ENCODE measurements at regions not wholly inside any gene's neighbourhood (a gene's known extent, or its start where the extent isn't known, plus 50 kb on each side); places are given as distances from the start of the nearest gene placed in this dataset.

DNA sequence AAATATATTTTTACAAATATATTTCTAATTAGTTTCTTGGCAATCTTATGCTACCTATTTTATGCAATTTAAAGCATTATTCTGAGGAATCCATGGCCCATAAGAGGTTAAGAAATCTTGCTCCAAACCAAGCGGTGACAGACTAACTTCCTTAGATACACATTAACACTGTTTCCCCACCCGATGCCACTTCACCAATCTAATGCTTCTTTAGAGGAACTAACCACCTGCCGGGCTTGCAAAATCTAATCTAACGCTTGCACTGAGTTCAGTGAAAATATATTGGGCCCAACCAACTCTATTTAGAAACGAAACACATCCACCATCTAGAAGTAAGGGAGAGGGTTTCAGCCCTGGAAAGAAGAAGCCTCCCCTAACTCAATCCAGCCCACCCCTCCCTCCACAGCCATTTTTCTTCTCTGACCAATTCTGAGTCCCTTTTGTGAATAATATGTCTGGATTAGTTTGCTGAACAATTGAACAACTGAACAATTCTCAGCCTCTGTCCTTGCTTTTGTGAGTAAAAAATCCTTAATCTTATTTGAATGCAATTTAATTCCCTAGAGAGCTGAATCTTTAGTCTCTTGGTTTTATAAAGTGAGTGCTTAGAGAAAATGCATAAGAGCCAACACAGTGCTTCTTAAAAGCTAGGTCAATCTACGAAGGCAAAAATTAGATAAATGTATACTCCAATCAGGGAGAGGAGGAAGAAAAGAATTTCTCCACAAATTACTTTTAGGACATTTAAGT, 150.4 kb upstream of the ADAMTS9 start (continued):
- TF ChIP-seq, protein P1, sequence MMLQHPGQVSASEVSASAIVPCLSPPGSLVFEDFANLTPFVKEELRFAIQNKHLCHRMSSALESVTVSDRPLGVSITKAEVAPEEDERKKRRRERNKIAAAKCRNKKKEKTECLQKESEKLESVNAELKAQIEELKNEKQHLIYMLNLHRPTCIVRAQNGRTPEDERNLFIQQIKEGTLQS (IDR thresholded peaks at IDR 0.05) = no peak
- TF ChIP-seq, protein P2, sequence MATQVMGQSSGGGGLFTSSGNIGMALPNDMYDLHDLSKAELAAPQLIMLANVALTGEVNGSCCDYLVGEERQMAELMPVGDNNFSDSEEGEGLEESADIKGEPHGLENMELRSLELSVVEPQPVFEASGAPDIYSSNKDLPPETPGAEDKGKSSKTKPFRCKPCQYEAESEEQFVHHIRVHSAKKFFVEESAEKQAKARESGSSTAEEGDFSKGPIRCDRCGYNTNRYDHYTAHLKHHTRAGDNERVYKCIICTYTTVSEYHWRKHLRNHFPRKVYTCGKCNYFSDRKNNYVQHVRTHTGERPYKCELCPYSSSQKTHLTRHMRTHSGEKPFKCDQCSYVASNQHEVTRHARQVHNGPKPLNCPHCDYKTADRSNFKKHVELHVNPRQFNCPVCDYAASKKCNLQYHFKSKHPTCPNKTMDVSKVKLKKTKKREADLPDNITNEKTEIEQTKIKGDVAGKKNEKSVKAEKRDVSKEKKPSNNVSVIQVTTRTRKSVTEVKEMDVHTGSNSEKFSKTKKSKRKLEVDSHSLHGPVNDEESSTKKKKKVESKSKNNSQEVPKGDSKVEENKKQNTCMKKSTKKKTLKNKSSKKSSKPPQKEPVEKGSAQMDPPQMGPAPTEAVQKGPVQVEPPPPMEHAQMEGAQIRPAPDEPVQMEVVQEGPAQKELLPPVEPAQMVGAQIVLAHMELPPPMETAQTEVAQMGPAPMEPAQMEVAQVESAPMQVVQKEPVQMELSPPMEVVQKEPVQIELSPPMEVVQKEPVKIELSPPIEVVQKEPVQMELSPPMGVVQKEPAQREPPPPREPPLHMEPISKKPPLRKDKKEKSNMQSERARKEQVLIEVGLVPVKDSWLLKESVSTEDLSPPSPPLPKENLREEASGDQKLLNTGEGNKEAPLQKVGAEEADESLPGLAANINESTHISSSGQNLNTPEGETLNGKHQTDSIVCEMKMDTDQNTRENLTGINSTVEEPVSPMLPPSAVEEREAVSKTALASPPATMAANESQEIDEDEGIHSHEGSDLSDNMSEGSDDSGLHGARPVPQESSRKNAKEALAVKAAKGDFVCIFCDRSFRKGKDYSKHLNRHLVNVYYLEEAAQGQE (IDR thresholded peaks at IDR 0.05; ENCODE audit: low read depth) = no peak
- TF ChIP-seq ZFX (IDR thresholded peaks at IDR 0.05) (no peak), CEBPB (IDR thresholded peaks at IDR 0.05; ENCODE audit: low read depth) (no peak), JUND (IDR thresholded peaks at IDR 0.05) (no peak), ELF1 (IDR thresholded peaks at IDR 0.05; ENCODE audit: borderline replicate concordance, low read depth) (no peak), ZNF274 (IDR thresholded peaks at IDR 0.05; ENCODE audit: low read depth, low read length) (no peak)

DNA sequence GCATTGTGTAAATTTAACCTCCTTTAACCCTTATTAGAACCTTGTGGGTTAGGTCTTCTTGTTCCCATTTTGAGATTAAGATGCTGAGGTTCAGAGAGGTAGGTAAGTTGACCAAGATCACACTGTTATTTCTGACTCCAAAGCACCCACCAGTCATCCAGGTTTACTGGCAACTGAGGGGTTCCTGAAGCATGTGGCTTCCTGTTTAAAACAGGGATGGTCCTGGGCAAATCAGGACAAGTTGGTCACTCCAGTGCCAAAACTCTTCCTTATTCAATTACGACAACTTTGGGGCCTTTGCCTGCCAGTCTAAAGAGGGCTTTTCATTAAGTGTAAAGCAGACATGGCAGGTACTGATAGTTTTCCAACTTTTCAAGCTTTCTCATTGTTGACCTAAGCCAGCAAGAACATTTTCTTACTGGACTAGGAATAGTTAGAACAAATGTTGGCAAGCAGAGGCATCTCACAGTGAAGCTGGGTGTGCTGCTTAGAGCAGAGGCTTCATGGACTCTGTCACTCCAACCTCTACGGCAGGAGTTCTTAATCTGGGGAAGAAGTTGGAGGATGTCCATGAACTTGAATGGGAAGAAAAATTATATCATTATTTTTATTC, 149.4 kb upstream of the ADAMTS9 start:
- no peak for DNase-seq (ENCODE audit: low read depth, low spot score)
- ChIA-PET POLR2A (no interaction called here), RAD21 (ENCODE audit: low non-redundant PET in 1 of 2, low total read pairs in 2 of 2, uncharacterized antibody in 2 of 2, unreplicated experiment in 2 of 2) (no interaction called here), CTCF (no interaction called here)
- Histone ChIP-seq H3K79me2 (ENCODE audit: insufficient read depth, low read length) (no peaks in the 10 kb centered on the region), H2AFZ (ENCODE audit: low read depth, low read length, poor library complexity, severe bottlenecking) (no peak overlapping the region), H3K9ac (ENCODE audit: low read length) (no peak overlapping the region), H3K27me3 (ENCODE audit: insufficient read depth, low read length) (peaks cover under 1% of the 10 kb centered on the region; the same call in 1 of the 2 replicates), H3K27ac (ENCODE audit: low read depth, low read length) (no peak overlapping the region), H3K9me3 (ENCODE audit: control insufficient read depth in 1 of 2, insufficient read depth in 1 of 2, low read depth in 1 of 2, low read length in 2 of 2) (no peaks in the 10 kb centered on the region), H3K4me1 (ENCODE audit: control insufficient read depth in 1 of 2, insufficient read depth in 2 of 2, low read length in 2 of 2) (no peaks in the 10 kb centered on the region), H3K36me3 (ENCODE audit: control insufficient read depth in 1 of 2, insufficient read depth in 2 of 2, low read length in 2 of 2) (no peaks in the 10 kb centered on the region), H3K4me3 (replicated peaks in 1 of 2; ENCODE audit: low read depth in 1 of 2, low read length in 2 of 2) (no peak overlapping the region), H4K20me1 (ENCODE audit: insufficient read depth) (no peaks in the 10 kb centered on the region), H3K9me2 (ENCODE audit: insufficient read depth) (no peaks in the 10 kb centered on the region), H3K4me2 (ENCODE audit: low read length) (no peak overlapping the region)
- intact Hi-C loops (cut with micrococcal nuclease) = no loop called here
- ATAC-seq = no peak
- TF ChIP-seq EZH2phosphoT487 (IDR thresholded peaks at IDR 0.05; ENCODE audit: borderline replicate concordance) (no peak), SIN3A (IDR thresholded peaks at IDR 0.05; ENCODE audit: low read depth) (no peak), CEBPB (IDR thresholded peaks at IDR 0.05; ENCODE audit: low read depth) (no peak), EZH2 (IDR thresholded peaks at IDR 0.05) (no peak), POLR2AphosphoS5 (IDR thresholded peaks at IDR 0.05; ENCODE audit: low read depth, low read length) (no peak), SP1 (IDR thresholded peaks at IDR 0.05; ENCODE audit: low read depth) (no peak), FOSL1 (IDR thresholded peaks at IDR 0.05; ENCODE audit: low read depth) (no peak), JUND (IDR thresholded peaks at IDR 0.05) (no peak), RAD21 (IDR thresholded peaks at IDR 0.05; ENCODE audit: low read depth) (no peak)
- BruUV-seq (replicated peaks) = no TSS peak
